HFF-Myc (cell line): ENCODE measurements at regions not wholly inside any gene's neighbourhood (a gene's known extent, or its start where the extent isn't known, plus 50 kb on each side); places are given as distances from the start of the nearest gene placed in this dataset.

Source experiments
- DNase-seq: peaks from one replicate; pipeline ENCODE4 v3.0.0-alpha.2; 2011; ENCODE audit warnings: low read depth; ENCODE audit errors: extremely low read depth
- H3K4me3 ChIP-seq: replicated peaks from 2 replicates; pipeline ENCODE4 v1.5.1; 2011; ENCODE audit warnings: low read depth, mild to moderate bottlenecking, control low read depth, low read length
- CTCF ChIP-seq: IDR thresholded peaks from 2 replicates; pipeline ENCODE4 v1.5.1; 2012; ENCODE audit warnings: mild to moderate bottlenecking, low read depth, low read length, control low read depth; ENCODE audit errors: missing control alignments

- TF ChIP-seq CTCF, result no peak
These were observed 164.1 kb downstream of the LSM5 start for GRCh38 chr7:32326078-32326477.

GRCh38 chr7:32323712-32324111 lies 166.5 kb downstream of the LSM5 start:
- no peak for DNase-seq
- no peak overlapping the region for H3K4me3 ChIP-seq

More at GRCh38 chr7:32326078-32326477, 164.1 kb downstream of the LSM5 start:
- no peak overlapping the region for H3K4me3 ChIP-seq
- DNase-seq, result no peak

GRCh38 chr7:32319012-32319382 lies 171.2 kb downstream of the LSM5 start:
- TF ChIP-seq CTCF, result no peak
- no peak overlapping the region for H3K4me3 ChIP-seq
- no peak for DNase-seq

More at GRCh38 chr7:32323712-32324111, 166.5 kb downstream of the LSM5 start:
- TF ChIP-seq CTCF, result no peak

GRCh38 chr7:32318300-32319011 lies 171.7 kb downstream of the LSM5 start:
- H3K4me3 ChIP-seq, result no peak overlapping the region
- no peak for TF ChIP-seq CTCF
- DNase-seq, result no peak

- no peak overlapping the region for H3K4me3 ChIP-seq
- DNase-seq, result no peak
- no peak for TF ChIP-seq CTCF
These were observed 173.3 kb downstream of the LSM5 start for GRCh38 chr7:32316839-32317238.

GRCh38 chr7:32314761-32315160 lies 175.4 kb downstream of the LSM5 start:
- H3K4me3 ChIP-seq, result no peak overlapping the region
- DNase-seq, result no peak
- TF ChIP-seq CTCF, result no peak

GRCh38 chr7:32301427-32301826 lies 188.8 kb downstream of the LSM5 start:
- TF ChIP-seq CTCF, result no peak
- no peak overlapping the region for H3K4me3 ChIP-seq
- no peak for DNase-seq
